NCI-H460 (cell line): ENCODE measurements at regions not wholly inside any gene's neighbourhood (a gene's known extent, or its start where the extent isn't known, plus 50 kb on each side); places are given as distances from the start of the nearest gene placed in this dataset.
"Not testable (repeated sequence)": the region's sequence is repeated elsewhere in the genome, so short reads cannot be mapped to it uniquely, and the experiment has no call there.

Experiments
- DNase-seq: peaks from one replicate; pipeline ENCODE4 v3.0.0-alpha.2; 2016; ENCODE audit warnings: low read depth; ENCODE audit errors: extremely low read depth
- small RNA-seq, 2 experiments: library from RNA; depleted of rRNA; stranded (forward); fragments of <200 nt; gene quantifications; one replicate each; pipeline ENCODE3, GENCODE V24; 2014

GRCh38 chr5:174816858-174817257, 92.5 kb downstream of the MSX2 start:
- DNase-seq = no peak

- no peak for DNase-seq
Observed at GRCh38 chr5:174811438-174811837, 87.1 kb downstream of the MSX2 start.

- no peak for DNase-seq
Observed at GRCh38 chr5:174810796-174811195, 86.4 kb downstream of the MSX2 start.

- no peak for DNase-seq
Observed at GRCh38 chr5:174807471-174807870, 83.1 kb downstream of the MSX2 start.

- no peak for DNase-seq
Observed at GRCh38 chr5:174806729-174807128, 82.3 kb downstream of the MSX2 start.

GRCh38 chr5:174801798-174802197, 77.4 kb downstream of the MSX2 start:
- no peak for DNase-seq

- no peak for DNase-seq
Observed at GRCh38 chr5:174800435-174800834, 76.1 kb downstream of the MSX2 start.

- no peak for DNase-seq
Observed at GRCh38 chr5:174799121-174799520, 74.7 kb downstream of the MSX2 start.

- DNase-seq = no peak
Observed at GRCh38 chr5:174798551-174798951, 74.2 kb downstream of the MSX2 start.

- no peak for DNase-seq
Observed at GRCh38 chr5:174796711-174797192, 72.4 kb downstream of the MSX2 start.

GRCh38 chr5:174794931-174795672, 70.7 kb downstream of the MSX2 start:
- DNase-seq = no peak

GRCh38 chr5:174793684-174794328, 69.4 kb downstream of the MSX2 start:
- peak; percentile 48 for DNase-seq

GRCh38 chr5:174793076-174793475, 68.7 kb downstream of the MSX2 start:
- no peak for DNase-seq

- not testable (repeated sequence) for DNase-seq
Observed at GRCh38 chr5:174792265-174792664, 67.9 kb downstream of the MSX2 start.

GRCh38 chr5:174790906-174791305, 66.5 kb downstream of the MSX2 start:
- no peak for DNase-seq

GRCh38 chr5:174789596-174789995, 65.2 kb downstream of the MSX2 start:
- no peak for DNase-seq

GRCh38 chr5:174785120-174785680, 60.8 kb downstream of the MSX2 start:
- DNase-seq = no peak

Small RNA genes in the stretch of these regions (small RNA-seq; reads per million reads assigned to genes)
- 0 reads per million in 2 experiments for gene AC008413.1
